Esophagus squamous epithelium (tissue), 5 donors: ENCODE measurements at regions not wholly inside any gene's neighbourhood (a gene's known extent, or its start where the extent isn't known, plus 50 kb on each side); places are given as distances from the start of the nearest gene placed in this dataset.

Experiments used
- DNase-seq: peaks from one replicate; lab custom pipeline; 2025; lab: John Stamatoyannopoulos, UW
- H3K27ac ChIP-seq, 4 donors: fragments of 200-600 bp; sonication (generic); one replicate each; pipeline ENCODE4 v1.5.1; 2016 to 2019; ENCODE audit warnings: mild to moderate bottlenecking in 1 of 4
- H3K27me3 ChIP-seq, 4 donors: fragments of 200-600 bp; sonication (generic); 1 replicate in 3 of 4; 2 replicates in 1 of 4; pipeline versions ENCODE4 v1.5.1 to v1.6.0; 2017 to 2021; ENCODE audit warnings: antibody characterized with exemption in 1 of 4
- H3K36me3 ChIP-seq, 3 donors: fragments of 200-600 bp; sonication (generic); one replicate each; pipeline ENCODE4 v1.5.1; 2016 to 2019
- H3K4me1 ChIP-seq, 3 donors: fragments of 200-600 bp; sonication (generic); one replicate each; pipeline ENCODE4 v1.5.1; 2017 to 2019
- H3K4me3 ChIP-seq, 4 donors: fragments of 200-600 bp; sonication (generic); 1 replicate in 3 of 4; 2 replicates in 1 of 4; pipeline ENCODE4 v1.5.1; 2016 to 2019; ENCODE audit warnings: mild to moderate bottlenecking in 2 of 4, moderate library complexity in 1 of 4
- H3K9me3 ChIP-seq, 3 donors: fragments of 200-600 bp; sonication (generic); one replicate each; pipeline ENCODE4 v1.5.1; 2016 to 2019
- POLR2A ChIP-seq, 4 donors: fragments of 450-650 bp; IDR thresholded peaks; one replicate each; pipeline ENCODE4 v1.6.1; 2017; ENCODE audit warnings: antibody characterized with exemption in 4 of 4, mild to moderate bottlenecking in 4 of 4, moderate library complexity in 3 of 4
- WGBS, 2 donors: methylation state at CpG; one replicate each; pipeline ENCODE4 v1.1.5; 2018; 5-methylcytosine and 5-hydroxymethylcytosine counted together
- intact Hi-C: fragments of 100-400 bp; cut with DNase I; formaldehyde crosslinking; loops from one replicate; pipeline ENCODE4 v1.15.0; 2022
- TF ChIP-seq, protein P1 (sequence below), 6 experiments: fragments of 450-650 bp in 4 of 6; fragments of 200-600 bp in 2 of 6; sonication (generic) in 2 of 6; IDR thresholded peaks; one replicate each; pipeline ENCODE4 v1.5.1; 2016 to 2019; ENCODE audit warnings: antibody characterized with exemption in 6 of 6, mild to moderate bottlenecking in 4 of 6, moderate library complexity in 4 of 6
- donor health status: DM: yes; HTN: yes; CAD: no.

DNA sequence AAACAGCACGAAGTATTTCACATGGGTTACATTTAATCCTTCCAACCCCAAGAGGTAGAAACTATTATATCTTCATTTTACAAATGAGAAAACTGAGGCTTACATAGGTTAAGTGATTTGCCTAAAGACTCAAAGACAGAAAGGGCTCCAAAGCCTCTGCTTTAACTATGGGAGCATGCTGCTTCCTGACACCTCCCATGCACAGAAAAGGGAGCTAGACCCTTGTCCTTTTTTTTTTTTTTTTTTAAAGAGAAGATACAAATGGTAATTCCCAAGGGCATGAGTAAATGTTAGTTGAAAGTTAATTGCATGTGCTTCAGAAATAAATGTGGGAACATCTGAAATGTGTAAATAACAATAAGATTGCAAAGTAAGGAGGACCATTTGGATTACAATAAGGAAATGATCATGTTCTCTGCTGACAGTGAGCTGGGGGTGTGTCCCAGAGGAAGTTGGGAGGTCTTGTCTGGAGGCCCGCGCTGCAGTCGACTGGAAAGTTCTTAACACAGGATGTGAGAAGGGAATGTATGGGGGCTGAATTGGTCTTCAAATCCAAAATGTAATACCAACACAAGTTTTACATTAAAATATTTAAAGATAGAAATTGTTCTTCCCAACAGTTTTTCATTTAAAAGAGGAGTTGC is 500.3 kb downstream of the KLF12 start:
- Histone ChIP-seq H3K9me3 (no peaks in the 10 kb centered on the region), H3K36me3 (no peaks in the 10 kb centered on the region), H3K4me3 (no peak overlapping the region), H3K27ac (no peak overlapping the region), H3K27me3 (no peaks in the 10 kb centered on the region), H3K4me1 (no peaks in the 10 kb centered on the region)
- TF ChIP-seq POLR2A (IDR thresholded peaks at IDR 0.05) = no peak
- TF ChIP-seq, protein P1, sequence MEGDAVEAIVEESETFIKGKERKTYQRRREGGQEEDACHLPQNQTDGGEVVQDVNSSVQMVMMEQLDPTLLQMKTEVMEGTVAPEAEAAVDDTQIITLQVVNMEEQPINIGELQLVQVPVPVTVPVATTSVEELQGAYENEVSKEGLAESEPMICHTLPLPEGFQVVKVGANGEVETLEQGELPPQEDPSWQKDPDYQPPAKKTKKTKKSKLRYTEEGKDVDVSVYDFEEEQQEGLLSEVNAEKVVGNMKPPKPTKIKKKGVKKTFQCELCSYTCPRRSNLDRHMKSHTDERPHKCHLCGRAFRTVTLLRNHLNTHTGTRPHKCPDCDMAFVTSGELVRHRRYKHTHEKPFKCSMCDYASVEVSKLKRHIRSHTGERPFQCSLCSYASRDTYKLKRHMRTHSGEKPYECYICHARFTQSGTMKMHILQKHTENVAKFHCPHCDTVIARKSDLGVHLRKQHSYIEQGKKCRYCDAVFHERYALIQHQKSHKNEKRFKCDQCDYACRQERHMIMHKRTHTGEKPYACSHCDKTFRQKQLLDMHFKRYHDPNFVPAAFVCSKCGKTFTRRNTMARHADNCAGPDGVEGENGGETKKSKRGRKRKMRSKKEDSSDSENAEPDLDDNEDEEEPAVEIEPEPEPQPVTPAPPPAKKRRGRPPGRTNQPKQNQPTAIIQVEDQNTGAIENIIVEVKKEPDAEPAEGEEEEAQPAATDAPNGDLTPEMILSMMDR (IDR thresholded peaks at IDR 0.05) = no peak
- WGBS, 2 donors = 65 to 71% methylated on average over 4 of the region's 4 CpGs
- DNase-seq = no peak
- intact Hi-C loops = no loop called here

DNA sequence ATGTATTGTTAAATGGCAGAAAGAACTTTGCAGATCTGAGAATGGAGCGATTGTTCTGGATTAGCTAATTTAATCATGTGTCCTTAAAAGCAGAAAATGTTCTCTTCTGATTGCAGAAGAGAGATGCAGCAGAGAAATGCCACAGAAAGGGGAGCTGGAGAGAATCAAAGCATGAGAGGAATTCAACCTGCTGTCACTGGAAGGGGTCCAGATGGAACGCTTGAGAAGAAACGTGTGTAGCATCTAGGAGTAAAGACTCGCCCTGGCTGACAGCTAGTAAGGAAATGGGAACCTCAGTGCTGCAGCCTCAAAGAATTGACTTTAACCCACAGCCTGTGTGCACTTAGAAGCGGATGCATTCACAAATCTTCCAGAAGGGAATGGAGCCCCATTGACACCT is 502.8 kb downstream of the KLF12 start:
- H3K9me3 ChIP-seq = no peaks in the 10 kb centered on the region
- H3K36me3 ChIP-seq = no peaks in the 10 kb centered on the region
- DNase-seq = no peak
- H3K27ac ChIP-seq = no peak overlapping the region
- intact Hi-C loops = no loop called here
- no peak overlapping the region for H3K4me3 ChIP-seq
- no peaks in the 10 kb centered on the region for H3K27me3 ChIP-seq
- TF ChIP-seq, protein P1 (IDR thresholded peaks at IDR 0.05) = no peak
- no peak for TF ChIP-seq POLR2A (IDR thresholded peaks at IDR 0.05)
- WGBS, 2 donors = 65 to 66% methylated on average over 5 of the region's 5 CpGs
- H3K4me1 ChIP-seq = no peaks in the 10 kb centered on the region

DNA sequence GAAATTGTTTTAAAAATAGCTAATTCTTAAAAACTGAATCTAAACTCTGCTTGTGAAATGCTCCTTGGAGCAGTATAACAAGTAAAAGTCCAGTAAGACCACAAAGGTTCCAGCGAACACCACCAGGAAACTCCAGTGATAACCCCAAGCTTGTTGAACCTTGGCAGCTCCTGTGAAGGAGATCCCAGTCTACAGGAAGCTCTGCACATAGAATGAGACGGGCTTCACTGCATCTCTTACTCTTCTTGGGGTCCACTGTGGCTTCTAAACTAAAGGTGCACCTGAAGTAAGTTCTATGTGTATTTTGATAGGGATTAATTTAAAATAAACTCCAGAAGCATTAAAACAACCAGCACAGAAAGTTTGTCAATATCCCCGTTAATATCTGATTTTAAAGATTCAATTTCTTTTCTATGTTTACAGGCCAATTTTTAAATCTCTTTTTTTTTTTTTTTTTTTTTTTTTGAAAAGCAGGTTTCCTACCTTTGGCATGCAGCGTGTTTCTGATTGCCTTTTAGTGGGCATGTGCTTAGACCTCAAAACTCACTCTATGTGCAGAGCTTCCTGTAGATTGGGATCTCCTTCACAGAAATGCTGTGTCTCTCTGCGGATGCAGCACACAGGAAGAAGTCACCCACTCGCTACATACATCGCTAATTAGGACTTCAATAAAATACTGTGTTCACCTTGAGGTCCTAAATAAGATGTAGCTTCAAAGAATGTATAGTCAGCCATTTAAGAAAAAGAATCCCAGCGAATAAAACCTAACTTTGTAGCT is 508.5 kb downstream of the KLF12 start:
- no peak for DNase-seq
- Histone ChIP-seq H3K27ac (no peak overlapping the region), H3K4me3 (no peak overlapping the region), H3K27me3 (no peaks in the 10 kb centered on the region), H3K9me3 (no peaks in the 10 kb centered on the region), H3K4me1 (no peaks in the 10 kb centered on the region), H3K36me3 (no peaks in the 10 kb centered on the region)
- no peak for TF ChIP-seq POLR2A (IDR thresholded peaks at IDR 0.05)
- TF ChIP-seq, protein P1 (IDR thresholded peaks at IDR 0.05) = no peak
- intact Hi-C loops = no loop called here
- 80 to 81% methylated on average over 8 of the region's 8 CpGs for WGBS, 2 donors

DNA sequence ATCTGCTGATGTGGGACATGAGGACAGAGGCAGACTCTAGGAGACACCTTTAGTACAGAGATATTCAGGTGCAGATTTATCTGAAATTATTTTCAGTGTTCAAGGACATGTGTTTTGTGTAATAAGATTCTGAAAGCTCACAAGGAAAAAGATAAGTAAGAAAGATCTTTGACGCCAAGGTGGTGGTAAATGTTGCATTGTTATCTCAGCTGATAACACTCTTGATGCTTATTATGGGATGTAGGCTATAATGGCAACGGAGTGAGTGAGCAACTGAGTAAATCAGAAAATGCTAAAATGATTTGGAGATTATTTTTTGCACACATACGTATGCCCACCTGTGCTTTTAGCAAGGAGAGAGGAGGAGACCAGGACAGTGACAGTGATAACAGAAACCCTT is 510.9 kb downstream of the KLF12 start:
- intact Hi-C loops = no loop called here
- WGBS, 2 donors = 83 to 84% methylated on average over 3 of the region's 3 CpGs

DNA sequence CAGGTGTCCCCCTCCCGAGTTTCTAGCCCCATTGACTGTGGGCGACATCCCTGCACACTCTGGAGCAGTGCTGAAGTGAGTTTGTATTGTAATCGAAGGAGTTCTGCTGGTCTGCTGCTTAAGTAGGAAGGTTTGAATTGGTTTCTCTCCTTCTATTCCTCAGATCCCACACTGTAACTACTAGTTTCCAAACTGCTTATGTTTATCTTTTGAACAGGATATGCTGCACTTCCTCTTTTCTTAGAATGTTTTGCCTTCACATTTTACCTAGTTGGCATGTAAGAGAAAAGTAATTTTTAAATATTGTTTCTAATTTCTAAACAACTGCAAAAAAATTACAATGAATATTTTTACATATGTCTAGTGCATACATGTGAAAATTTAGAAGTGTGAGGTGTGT is 511.8 kb downstream of the KLF12 start:
- DNase-seq = no peak
- Histone ChIP-seq H3K36me3 (no peaks in the 10 kb centered on the region), H3K27ac (no peak overlapping the region), H3K9me3 (no peaks in the 10 kb centered on the region), H3K4me3 (no peak overlapping the region), H3K4me1 (no peaks in the 10 kb centered on the region), H3K27me3 (no peaks in the 10 kb centered on the region)
- WGBS, 2 donors = 54 to 55% methylated on average over 3 of the region's 3 CpGs
- TF ChIP-seq, protein P1 (IDR thresholded peaks at IDR 0.05) = no peak
- TF ChIP-seq POLR2A (IDR thresholded peaks at IDR 0.05) = no peak
- intact Hi-C loops = no loop called here

More for the DNA sequence above, 510.9 kb downstream of the KLF12 start:
- Histone ChIP-seq H3K27me3 (no peaks in the 10 kb centered on the region), H3K9me3 (no peaks in the 10 kb centered on the region), H3K36me3 (no peaks in the 10 kb centered on the region), H3K4me3 (no peak overlapping the region), H3K27ac (no peak overlapping the region), H3K4me1 (no peaks in the 10 kb centered on the region)
- TF ChIP-seq POLR2A (IDR thresholded peaks at IDR 0.05) = no peak
- TF ChIP-seq, protein P1 (IDR thresholded peaks at IDR 0.05) = no peak
- no peak for DNase-seq
